ENCODE measurements at regions not wholly inside any gene's neighbourhood (a gene's known extent, or its start where the extent isn't known, plus 50 kb on each side); places are given as distances from the start of the nearest gene placed in this dataset.

DNA sequence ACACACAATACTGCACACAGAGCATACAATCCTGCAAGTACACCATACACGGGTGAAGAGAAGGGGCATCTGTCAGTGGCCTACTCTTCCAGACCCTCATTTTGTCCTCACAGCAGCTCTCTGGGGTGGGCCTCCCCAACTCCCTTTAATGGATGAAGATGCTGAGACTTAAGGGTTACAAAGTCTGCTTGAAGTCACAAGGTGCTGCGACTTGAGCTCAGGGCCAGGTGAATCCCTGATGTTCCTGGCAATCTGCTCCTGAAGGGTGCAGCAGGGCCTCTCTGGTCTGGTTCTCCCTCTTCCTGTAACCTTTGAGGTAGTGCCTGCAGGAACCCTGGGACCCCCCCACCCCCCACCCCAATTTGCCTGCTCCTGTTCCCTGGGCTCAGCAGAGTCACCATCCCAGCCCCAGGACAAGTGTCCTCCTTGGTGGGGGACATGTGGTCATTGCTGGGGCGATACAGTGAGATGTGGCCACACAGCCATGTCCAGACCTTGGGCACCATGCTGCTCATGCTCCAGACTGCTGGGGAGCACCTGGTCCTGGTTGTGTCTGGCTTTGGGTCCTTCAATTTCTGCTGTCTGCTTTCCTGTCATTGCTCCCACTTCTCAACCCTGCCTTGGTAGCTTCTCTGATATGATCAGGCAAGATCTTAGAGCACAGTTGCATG, 107.5 kb downstream of the METRNL start:
- TF ChIP-seq, protein P1, sequence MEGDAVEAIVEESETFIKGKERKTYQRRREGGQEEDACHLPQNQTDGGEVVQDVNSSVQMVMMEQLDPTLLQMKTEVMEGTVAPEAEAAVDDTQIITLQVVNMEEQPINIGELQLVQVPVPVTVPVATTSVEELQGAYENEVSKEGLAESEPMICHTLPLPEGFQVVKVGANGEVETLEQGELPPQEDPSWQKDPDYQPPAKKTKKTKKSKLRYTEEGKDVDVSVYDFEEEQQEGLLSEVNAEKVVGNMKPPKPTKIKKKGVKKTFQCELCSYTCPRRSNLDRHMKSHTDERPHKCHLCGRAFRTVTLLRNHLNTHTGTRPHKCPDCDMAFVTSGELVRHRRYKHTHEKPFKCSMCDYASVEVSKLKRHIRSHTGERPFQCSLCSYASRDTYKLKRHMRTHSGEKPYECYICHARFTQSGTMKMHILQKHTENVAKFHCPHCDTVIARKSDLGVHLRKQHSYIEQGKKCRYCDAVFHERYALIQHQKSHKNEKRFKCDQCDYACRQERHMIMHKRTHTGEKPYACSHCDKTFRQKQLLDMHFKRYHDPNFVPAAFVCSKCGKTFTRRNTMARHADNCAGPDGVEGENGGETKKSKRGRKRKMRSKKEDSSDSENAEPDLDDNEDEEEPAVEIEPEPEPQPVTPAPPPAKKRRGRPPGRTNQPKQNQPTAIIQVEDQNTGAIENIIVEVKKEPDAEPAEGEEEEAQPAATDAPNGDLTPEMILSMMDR (IDR thresholded peaks at IDR 0.05) = no peak

DNA sequence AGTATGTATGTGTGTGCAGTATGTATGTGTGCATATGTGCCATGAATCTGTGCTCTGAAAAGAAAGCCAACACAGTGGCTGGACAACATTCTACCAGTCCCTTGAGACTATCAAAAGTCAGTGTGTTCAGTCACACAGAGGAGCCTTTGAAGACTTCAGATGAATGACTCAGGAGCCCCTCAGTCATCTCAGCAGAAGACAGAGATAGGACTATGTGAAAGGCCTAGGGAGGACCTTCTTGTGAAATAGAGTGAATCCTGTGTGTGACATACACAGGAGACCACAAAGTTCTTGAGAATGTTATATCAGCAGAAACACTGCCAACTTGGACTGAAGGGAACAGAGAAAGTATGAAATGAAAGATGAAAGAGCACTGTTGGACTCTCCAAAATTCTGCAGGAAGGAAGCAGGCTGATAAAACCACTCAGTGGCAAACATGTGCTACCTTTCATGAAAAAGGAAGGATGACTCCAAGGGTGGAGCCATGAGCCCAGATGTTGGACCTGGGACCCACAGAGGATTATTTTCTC, 108.4 kb downstream of the METRNL start:
- Mint-ChIP-seq H3K4me3 (no peak overlapping the region), H3K4me1 (ENCODE audit: low read depth) (peaks cover 31% of the 10 kb centered on the region)

More for the DNA sequence above, 107.5 kb downstream of the METRNL start:
- Mint-ChIP-seq H3K9me3 (peaks cover 14% of the 10 kb centered on the region), H3K27ac (no peak overlapping the region), H3K36me3 (ENCODE audit: low read depth) (peaks cover 16% of the 10 kb centered on the region), H3K4me1 (ENCODE audit: low read depth) (peaks cover 25% of the 10 kb centered on the region), H3K27me3 (ENCODE audit: insufficient read depth) (peaks cover 4% of the 10 kb centered on the region), H3K4me3 (no peak overlapping the region)
- no peak for DNase-seq

DNA sequence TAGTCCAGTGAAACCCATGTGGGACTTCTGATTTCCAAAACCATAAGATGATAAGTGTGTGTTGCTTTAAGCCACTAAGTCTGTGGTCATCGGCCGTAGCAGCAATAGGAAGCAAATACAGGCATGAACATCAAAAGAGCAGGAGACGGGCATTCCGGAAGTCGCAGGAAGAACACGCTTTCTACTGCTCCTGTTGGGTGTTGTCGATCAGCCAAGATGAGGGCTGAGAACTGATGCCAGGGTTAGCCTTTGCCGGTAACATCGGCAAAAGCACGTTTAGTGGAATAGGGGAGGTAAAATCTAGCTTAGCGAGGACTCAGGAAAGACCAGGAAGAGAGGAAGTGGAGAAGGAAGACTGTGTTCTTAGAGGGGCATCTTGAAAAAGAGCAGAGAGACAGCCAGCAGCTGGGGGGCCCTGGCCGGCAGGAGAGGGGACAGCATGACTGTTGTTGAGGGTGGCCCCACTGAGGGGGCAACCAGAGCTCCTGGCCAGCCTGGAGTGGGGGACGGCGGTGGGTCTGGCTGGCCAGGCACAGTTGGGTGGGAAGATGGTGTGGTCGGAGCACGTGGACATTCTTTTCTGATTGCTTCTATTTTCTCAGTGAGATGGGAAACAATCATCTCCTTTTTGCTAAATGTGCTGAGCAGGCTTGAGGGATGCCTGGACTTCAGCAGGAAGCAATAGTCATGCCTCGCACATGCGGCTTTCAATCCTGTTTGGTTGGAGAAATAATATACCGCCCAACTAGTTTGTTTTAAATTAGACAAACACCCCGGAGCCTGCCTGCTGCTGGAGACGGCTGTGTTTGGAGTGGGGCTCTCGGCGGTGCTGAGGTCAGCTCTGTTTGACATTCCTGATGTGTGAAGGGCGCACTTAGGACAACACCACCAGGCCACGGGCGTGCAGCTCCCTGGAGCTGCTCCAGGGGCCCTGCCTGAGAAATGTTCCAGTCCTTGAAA, 109.9 kb downstream of the METRNL start:
- TF ChIP-seq, protein P1 (IDR thresholded peaks at IDR 0.05) = no peak
- DNase-seq = peak; percentile 49
- H3K4me3 Mint-ChIP-seq = peak overlapping the region; percentile 57
- H3K27me3 Mint-ChIP-seq (ENCODE audit: insufficient read depth) = peaks cover 4% of the 10 kb centered on the region
- peaks cover 36% of the 10 kb centered on the region for H3K4me1 Mint-ChIP-seq (ENCODE audit: low read depth)
- H3K9me3 Mint-ChIP-seq = peaks cover 14% of the 10 kb centered on the region
- peak overlapping the region; percentile 79 for H3K27ac Mint-ChIP-seq
- peaks cover 16% of the 10 kb centered on the region for H3K36me3 Mint-ChIP-seq (ENCODE audit: low read depth)

More for the DNA sequence above, 108.4 kb downstream of the METRNL start:
- H3K36me3 Mint-ChIP-seq (ENCODE audit: low read depth) = peaks cover 16% of the 10 kb centered on the region
- no peak for DNase-seq
- peaks cover 14% of the 10 kb centered on the region for H3K9me3 Mint-ChIP-seq
- TF ChIP-seq, protein P1 (IDR thresholded peaks at IDR 0.05) = no peak
- peaks cover 3% of the 10 kb centered on the region for H3K27me3 Mint-ChIP-seq (ENCODE audit: insufficient read depth)
- H3K27ac Mint-ChIP-seq = no peak overlapping the region

DNA sequence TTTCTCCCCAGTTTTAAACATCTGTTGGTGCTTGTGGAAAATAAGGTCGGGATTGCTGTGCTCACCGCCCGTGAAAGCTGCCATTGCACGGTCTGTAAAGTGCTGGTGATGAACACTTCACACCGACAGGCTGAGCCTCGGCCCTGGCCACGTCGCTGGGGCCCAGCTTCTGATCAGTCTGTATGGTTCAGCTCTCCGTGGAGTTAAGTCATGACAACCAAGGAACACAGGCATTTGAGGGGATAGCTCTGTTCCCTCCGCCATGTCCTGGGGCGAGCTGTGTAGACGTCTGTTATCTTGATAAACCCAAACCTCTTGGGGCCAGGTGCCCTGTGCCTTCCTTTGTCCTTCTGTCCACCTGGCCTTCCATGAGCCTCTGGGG, 110.6 kb downstream of the METRNL start:
- H3K9me3 Mint-ChIP-seq = peaks cover 14% of the 10 kb centered on the region
- H3K4me1 Mint-ChIP-seq (ENCODE audit: low read depth) = peaks cover 39% of the 10 kb centered on the region
- DNase-seq = no peak
- H3K27ac Mint-ChIP-seq = peak overlapping the region; percentile 79
- peak overlapping the region; percentile 57 for H3K4me3 Mint-ChIP-seq
- peaks cover 16% of the 10 kb centered on the region for H3K36me3 Mint-ChIP-seq (ENCODE audit: low read depth)
- TF ChIP-seq, protein P1 (IDR thresholded peaks at IDR 0.05) = no peak
- peaks cover 4% of the 10 kb centered on the region for H3K27me3 Mint-ChIP-seq (ENCODE audit: insufficient read depth)

DNA sequence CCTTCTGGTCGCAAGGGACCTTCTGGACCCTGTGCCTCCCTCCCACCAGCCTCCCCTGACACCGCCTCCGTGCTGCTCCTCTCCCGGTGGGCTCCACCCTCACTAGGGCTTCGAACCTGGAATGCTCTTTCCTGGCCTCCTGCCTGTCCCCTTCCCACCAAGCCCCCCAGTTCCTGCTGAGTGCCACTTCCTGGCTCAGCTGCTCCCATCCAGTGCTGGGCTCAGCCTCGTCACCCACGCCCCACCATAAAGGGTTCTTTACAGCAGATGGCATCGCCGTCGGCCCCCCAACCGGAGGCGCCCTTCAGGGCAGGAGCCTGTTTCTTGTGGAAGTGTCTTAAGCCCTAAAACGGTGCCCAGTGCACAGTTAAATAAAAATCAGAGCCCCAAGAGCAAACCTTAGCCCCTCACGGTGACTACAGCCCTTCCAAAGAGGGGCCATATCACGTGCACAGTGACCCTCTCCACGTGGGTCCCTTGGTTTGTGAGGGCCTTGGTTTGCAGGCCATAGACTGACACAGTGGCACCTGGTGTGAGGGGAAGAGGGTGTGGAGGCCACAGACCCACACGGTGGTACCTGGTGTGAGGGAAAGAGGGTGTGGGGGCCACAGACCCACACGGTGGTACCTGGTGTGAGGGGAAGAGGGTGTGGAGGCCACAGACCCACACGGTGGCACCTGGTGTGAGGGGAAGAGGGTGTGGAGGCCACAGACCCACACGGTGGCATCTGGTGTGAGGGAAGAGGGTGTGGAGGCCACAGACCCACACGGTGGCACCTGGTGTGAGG, 111.4 kb downstream of the METRNL start:
- no peak for DNase-seq
- TF ChIP-seq, protein P1 (IDR thresholded peaks at IDR 0.05) = no peak
- peaks cover 4% of the 10 kb centered on the region for H3K27me3 Mint-ChIP-seq (ENCODE audit: insufficient read depth)
- peaks cover 46% of the 10 kb centered on the region for H3K4me1 Mint-ChIP-seq (ENCODE audit: low read depth)
- H3K27ac Mint-ChIP-seq = no peak overlapping the region; the same call in 1 of the 2 replicates
- peaks cover 14% of the 10 kb centered on the region for H3K9me3 Mint-ChIP-seq
- peaks cover 16% of the 10 kb centered on the region for H3K36me3 Mint-ChIP-seq (ENCODE audit: low read depth)
- no peak overlapping the region for H3K4me3 Mint-ChIP-seq

Data from HFFc6 (cell line).